HG03159 (cell line): ENCODE measurements at regions not wholly inside any gene's neighbourhood (a gene's known extent, or its start where the extent isn't known, plus 50 kb on each side); places are given as distances from the start of the nearest gene placed in this dataset.

Source experiments
- ATAC-seq: cut with Tn5 transposase; IDR thresholded peaks from one replicate; pipeline ENCODE4 v1.9.1; 2021; ENCODE audit warnings: mild to moderate bottlenecking, moderate library complexity; ENCODE audit not compliant: unreplicated experiment

DNA sequence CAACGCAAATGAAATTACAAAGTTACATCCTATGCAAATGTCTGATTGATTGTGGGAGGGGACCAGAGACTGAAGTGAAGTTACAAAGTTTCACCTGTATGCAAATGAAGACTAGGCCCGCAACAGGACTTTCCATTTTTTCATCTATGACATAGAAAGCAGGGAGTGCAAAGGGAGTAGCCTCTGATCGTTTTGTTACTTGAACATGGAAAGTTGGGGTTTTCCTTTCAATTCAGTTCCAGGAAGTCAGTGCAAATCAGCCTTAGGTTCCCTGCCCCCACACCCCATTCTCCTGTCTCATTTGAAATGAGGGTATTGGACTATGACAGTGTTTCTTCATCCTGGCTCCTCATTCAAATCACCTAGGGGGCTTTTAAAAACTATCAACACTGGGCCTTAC lies 96.9 kb upstream of the HABP2 start:
- no peak for ATAC-seq

DNA sequence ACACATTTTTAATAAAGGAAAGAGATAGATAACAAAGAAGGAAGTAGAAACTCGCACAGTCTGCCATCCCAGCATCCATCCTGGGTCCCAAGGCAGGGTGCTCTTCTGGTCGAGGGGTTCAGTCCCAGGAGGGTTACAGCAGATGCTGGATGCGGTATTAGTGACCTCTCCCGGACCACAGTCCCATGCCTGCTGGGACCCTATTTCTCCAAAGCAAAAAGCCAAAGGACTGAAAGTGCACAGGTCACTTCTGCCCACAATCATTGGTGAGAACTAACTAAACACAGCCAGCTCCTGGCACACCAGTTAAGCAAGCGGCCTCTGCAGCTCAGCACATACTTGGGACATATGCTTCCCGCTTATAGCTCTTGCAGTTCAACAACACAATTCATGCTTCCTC lies 96.1 kb upstream of the HABP2 start:
- ATAC-seq, result no peak

DNA sequence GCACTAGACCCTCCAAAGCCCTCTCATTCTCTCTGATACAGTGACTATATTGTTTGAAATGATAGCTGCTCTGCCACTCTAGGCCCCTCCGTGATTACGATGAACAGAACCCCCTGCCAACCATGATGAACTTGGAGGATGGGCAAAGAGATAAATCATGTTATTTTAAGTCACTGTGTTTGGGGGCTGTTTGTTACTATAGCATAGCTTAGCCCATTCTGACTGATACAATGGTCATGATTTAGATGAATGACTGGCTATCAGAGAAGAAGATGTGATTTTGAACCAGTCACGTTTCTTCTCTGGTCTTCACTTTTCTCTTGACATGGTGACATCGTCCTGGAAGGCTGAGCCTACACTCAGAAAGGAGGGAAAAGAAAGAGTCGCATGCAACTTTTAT lies 95.4 kb upstream of the HABP2 start:
- ATAC-seq, result no peak

DNA sequence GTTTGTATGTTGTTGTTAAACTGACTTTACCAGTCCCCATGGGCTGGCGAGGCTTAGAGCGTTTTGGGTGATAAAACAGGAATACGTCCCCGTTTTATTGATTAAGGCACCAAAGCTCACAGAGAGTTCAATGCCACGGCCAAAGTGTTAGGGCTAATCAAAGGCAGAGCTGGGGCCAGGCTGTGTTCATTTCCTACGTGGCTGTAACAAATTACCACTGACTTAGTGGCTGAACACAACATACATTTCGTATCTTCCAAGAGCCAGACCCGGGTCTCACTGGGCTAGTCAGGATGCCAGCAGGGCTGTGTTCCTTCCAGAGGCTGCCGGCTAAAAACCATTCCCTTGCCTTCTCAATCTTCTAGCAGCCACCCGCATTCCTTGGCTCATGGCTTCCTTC lies 94.4 kb upstream of the HABP2 start:
- no peak for ATAC-seq

DNA sequence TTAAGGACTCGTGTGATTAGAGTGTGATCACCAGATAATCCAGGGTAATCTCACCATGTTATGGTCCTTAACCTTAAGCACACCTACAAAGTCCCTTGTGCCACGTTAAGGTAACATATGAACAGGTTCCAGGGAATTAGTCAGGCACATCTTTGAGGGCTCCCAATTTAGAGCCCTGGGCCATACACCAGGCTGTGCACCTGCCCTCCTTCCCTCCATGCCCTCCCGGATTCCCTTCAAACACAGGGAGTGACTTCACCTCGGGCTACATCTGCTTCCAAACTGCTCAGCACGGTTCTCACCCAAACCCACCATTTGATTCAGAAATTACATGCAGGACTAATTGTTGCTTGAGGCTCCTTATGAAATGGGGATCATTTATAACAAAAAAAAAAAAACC lies 93.9 kb upstream of the HABP2 start:
- ATAC-seq, result no peak

DNA sequence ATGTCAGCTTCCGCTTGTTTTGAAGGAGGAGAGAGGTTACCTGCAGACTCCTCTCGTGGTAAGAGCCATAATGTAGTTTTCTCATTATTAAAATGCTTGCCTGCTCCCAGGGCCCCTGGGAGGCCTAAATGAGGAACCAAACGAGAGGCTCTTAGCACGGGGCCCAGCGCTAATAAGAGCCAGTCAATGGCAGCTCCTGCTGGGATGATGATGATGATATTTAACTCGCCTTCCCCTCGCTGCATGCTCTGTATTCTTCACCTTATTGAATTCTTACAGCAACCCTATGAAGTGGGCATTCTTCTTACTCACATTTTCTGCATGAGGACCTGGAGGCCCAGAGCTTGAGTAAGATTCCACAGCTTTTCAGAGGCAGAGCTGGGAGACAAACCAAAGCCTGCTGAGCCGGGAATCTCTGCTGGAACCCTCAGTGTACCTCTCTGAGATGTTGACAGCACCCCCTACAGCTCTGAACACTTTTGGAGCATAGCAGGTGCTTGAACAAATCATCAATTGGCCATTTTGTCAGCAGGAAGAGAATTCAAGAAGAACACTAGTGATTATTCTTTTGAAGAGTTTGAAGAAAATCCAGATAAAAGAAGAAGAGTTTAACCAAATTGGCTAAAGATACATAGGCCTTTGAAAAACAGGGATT lies 93.1 kb upstream of the HABP2 start:
- ATAC-seq, result no peak

DNA sequence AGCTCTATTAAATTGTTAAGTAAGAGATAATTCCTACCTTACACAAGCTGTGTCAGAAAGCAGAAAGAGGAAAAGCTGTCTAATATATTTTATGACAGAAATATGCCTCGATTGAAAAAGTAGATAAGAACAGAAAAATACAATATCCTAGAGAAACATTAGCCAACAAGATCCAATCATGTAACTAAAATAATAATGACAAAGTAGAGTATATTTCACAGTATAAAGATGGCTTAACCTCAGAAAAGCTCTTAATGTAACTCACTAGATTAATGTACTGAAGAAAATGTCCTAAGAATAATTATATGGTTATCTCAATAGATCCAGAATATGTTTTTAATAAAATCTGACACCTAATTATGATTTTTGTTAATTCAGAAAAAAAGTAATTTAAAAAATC lies 89.8 kb upstream of the HABP2 start:
- ATAC-seq, result no peak

DNA sequence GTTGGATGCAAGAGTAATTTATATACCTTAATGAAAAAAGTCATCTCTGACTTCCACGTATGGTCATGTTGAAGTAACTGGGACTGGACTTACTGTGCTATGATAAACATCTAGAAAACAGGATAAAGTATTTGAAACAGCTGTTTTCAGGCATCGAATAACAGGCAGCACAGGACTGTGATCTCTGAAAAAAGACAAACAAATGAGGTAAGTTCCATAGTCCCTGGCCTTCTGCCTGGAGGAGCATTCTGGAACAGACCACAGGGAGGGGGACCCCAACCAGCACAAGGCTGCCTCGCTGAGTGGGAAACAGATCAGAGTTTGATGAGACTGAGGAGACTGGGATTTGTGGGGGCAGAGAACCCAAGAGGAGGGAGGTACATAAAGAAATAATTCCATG lies 89.1 kb upstream of the HABP2 start:
- ATAC-seq, result no peak

DNA sequence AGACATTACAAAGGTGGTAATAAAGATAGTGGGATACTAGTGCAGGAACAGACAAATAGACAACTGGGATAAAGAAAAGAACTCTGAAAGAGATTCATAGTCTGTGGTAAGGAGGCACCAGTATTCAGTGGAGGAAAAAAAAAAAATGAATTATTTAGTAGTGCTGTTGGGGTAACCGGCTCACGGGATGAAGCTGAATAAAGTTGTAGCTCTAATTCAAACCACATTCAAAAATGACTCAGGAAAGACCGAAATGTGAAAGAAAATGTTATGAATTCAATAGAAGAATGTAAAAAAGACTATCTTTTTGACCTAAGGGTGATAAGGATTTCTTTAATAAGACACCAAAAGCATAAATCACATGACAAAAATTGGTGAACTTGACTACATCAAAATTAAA lies 83.1 kb upstream of the HABP2 start:
- ATAC-seq, result no peak

DNA sequence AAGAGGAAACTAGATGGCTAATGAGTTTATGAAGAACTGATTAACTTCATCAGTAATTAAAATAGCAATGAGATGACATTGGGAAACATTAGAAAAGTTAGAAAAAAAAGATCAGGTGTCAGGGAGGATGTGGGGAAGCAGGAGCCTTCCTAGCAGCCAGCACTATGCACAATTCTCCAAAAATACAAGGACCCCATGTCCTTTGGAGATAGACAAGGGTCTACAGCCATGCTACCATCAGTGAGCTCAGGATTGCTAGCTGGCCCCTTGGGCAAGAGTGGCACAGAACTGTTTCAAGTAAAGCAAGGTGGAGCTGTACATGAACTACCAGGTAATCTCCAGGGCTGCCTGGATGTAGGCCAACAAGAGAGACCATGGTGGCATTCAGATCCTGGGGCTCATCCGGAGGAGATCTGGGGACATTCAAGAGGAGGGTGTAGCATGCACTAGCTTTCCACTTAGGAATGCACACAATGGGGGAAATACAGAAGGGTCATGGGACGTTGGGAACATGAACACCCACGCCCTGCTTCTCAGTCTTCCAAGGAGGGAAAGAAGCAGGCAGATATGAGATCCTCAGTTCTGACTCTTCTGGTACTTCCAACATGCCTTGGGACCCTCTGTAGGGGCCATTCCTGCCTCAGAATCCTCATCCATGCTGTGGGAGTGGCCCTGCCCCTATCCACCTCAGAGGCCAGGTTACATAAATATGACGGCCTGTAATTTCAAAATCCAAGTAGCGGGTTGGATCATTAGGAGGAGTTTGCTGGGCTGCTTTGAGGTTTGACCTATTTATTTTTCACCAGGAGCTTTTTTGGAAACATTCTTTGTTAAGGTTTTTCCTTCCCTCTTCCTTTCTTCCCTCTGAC lies 82.2 kb upstream of the HABP2 start:
- no peak for ATAC-seq

DNA sequence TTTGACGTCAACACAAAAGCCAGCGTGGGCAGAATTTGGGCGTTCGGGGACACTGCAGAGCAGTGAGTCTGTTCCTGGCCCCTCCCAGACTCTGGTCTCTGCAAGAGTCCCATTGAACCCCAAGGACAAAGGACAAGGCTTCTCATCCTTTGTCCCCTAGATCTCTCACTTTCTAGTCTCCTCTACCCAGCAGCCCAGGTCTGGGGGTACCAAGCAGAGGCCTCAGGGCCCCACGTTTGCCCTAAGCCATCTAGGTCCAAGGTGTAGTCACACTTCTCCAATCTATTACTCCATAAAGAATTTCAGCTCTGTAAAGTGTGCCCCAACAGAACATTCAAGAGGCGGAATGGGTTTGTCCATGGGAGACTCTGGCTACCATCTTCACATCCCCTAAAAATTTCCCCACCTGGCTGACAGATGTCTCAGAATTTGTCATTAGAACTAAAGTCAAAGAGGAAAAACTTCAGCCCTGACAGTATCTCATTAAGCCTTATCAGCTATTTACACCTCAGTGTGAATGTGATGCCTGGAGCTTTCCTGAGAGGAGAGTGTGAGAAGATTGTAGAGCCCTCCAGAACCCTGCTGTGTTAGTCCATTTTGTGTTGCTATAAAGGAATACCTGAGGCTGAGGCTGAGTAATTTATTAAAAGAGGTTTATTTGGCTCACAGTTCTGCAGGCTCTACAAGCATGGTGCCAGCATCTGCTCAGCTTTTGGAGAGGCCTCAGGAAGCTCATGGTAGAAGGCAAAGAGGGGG lies 81.4 kb upstream of the HABP2 start:
- ATAC-seq, result no peak

DNA sequence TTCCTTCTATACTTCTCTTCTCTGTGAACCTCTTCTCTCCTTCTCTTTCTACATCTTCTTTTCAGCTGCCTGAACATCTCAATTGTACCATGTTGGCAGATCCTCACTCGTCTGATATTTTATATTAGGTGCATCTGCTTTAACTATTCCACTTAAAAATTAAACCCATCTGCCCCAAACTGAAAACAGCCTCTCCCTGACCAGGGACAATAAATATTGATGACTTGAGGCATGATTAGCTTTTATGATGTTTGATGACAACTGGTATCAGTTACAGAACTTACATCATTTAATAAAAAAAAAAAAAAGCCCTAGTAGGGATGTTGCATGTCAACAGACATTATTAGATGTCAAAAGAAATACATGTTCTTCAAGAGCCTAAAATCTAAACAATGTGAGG lies 79.8 kb upstream of the HABP2 start:
- no peak for ATAC-seq

DNA sequence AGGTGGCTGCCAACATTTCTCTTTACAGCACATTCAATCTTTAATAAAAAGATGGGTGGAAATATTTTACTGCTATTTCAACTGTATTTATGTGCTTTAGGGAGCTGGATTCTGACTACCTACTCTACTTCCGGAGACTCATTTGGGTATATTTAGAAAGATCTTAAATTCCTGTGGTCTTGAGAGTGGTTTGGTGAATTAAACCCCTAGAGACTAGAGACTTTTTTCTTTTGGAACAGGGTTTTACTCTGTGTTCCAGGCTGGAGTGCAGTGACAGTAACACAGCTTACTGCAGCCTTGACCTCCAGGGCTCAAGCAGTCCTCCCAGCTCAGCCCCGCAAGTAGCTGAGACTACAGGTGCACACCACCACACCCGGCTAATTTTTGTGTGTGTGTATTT lies 79.0 kb upstream of the HABP2 start:
- ATAC-seq, result no peak

DNA sequence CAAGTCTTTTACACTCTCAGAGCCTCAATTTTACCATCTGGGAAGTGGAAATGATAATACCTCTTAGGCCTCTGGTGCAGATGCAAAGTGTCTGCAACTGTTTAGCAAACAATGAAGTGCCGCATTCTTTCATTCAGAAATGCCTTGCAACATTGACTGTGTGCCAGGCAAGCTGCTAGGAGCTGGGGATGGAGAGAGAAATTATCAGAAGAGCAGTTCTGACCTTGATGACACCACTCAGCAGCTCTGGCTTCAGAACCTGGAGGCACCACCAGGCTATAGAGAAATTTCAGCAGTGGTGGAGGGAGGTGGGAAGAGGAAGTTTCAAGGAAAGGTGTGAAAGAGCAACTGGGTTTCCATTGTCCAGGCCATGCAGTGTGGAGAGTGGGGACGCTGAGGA lies 78.1 kb upstream of the HABP2 start:
- ATAC-seq, result no peak

DNA sequence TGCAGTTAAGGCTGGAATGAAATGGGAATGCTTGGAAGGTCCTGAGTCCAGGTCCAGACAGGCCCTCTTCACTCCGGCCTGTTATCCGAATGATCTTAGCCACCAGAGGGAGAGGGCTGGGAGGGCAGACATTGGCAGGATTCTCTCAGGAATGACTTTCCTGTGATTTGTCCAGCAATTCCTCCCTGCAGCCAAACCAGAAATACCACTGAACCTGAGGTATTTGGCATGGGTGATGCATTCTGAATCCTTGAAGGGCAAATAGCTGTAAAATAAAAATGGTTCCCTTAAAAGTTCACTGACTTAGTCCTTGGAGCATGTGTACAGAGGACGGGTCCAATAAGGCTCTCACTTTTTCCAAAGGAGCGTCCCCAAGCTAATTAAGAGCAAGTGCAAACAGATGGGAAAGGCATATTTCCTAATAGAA lies 77.5 kb upstream of the HABP2 start:
- no peak for ATAC-seq

DNA sequence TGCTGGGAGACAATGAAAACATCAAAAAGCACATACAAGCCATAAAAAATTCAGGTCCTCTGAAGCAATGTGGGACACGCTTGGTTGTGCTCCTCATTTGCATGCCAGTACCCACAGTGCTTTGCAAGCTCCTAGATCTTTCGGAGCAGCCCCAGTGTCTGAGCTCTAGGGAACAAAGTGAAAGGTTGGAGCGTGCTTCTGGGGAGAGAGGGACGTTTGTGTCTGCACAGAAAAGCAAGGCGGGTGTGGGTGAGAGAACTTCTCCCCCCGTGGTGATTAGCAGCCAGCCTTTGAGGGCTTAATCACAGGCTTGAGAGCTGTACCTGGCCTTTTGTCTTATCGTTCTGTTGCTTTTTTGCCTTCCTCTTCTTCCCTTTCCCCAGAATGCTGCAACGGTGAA lies 76.7 kb upstream of the HABP2 start:
- no peak for ATAC-seq

DNA sequence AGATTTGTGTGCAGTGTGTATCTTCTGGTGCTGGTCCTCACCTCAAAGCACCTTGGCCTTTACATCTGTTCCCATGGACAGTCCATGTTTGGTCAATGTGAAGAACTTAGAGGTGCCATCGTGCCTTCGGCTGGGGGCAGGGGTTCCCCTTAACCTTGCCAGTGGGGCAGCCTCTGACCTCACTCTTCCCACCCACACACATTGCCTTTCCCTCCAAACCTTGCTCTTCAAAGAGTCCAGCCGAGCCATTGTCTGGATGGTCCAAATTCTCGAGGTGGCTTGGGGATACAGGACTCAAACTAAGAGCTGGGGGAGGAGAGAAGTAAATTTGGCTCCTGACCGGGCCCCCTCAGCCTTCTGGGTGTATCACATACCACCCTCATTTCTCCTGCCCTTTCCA lies 76.2 kb upstream of the HABP2 start:
- no peak for ATAC-seq

DNA sequence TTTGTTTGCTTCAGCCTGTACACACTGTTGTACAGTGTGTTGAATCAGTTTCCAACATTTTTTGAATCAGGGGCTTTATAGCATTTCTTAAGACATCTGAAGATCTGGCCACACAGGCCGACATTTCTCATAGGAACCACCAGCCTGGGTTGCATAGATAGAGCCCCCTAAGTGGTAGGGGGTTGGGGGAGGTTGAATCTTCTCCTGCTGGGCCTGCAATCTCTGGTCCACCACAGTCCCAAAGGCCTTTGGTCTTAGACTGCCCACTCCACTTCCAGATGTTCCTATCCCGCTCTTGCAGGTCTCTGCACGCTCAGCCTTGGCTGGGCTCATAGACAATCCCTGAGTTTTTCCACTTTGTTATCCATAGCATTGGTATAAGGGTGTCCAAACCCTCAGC lies 75.4 kb upstream of the HABP2 start:
- no peak for ATAC-seq

DNA sequence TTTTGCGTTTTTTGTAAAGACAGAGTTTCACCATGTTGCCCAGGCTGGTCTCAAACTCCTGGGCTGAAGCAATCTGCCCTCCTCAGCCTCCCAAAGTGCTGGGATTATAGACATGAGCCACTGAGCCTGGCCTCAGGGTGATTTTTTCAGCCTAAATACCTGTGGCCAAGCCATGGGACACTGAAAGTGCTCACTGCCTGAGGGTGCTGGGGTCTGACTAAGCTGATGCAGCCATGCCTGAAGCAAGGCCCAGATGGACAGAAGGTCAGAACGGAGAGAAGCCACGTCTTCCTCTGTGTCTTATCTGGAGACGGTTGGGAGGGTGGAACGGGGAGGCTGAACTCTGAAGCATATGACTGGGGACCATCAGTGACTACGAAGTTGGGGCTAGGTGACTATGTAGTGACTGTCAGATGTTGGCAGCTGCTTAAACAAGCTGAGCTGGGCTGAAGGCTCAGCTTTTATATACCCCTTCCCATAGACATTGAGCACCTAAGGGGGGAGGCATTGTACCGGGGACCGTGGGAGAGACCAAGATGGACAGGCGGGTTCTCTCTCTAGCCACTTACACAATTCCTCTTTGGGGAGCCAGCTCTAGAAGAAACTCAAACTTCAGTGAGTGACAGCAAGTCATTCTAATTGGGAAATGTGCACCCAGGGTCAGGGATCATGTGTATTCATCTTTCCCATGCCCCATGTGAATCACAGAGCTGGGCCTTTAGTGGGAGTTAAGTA lies 73.3 kb upstream of the HABP2 start:
- ATAC-seq, result no peak

DNA sequence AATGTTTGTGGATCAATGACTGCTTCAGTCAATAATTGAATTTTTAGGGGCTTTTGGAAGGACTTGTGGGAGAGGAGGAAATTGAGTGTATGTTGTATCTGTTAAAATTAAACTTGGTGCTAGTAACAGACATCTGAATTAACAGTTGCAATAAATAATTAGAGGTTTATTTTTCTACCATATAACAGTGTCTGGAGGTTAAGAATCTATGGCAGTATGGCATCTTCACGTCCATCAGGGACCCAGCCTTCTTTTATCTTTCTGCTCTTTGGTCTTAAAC lies 72.8 kb upstream of the HABP2 start:
- ATAC-seq, result no peak

DNA sequence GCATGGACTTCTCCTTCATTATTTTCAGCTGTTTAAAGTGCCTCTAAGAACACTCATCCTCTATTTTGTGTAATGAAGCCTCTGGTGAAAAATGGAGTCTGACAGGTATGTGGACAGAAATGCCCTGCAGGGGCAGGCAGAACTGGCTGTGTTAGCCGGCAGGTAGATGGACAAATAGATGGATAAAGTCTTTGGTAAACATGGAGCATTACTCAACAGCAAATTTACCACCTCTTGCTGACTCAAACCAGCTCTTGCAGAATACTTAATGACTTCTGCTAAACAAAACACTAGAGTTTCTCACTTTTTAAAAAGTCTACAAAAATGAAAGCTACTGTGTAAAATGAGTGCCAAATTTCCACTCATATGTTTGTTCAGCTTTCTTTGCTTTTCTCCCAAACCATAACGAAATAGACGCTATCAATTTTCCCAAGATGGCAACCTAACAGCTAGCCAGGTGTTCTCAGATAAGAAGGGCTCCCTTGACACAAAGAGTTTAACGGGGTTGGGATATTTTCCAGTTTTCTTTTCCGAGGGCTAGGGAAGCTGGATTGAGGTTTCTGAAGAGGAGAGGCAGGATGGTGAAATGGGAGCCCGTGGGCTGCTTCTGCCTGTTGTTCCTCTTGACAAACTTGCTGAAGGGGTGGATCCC lies 71.9 kb upstream of the HABP2 start:
- ATAC-seq, result no peak
